GM23338 (cell line): ENCODE measurements at regions not wholly inside any gene's neighbourhood (a gene's known extent, or its start where the extent isn't known, plus 50 kb on each side); places are given as distances from the start of the nearest gene placed in this dataset.

Experiments
- EZH2 ChIP-seq: fragments of 200-600 bp; sonication (generic); IDR thresholded peaks from one replicate; pipeline ENCODE4 v1.8.0; 2017; ENCODE audit warnings: antibody characterized with exemption, mild to moderate bottlenecking, low read depth; ENCODE audit not compliant: unreplicated experiment
- EZH2phosphoT487 ChIP-seq: fragments of 200-600 bp; sonication (generic); IDR thresholded peaks from one replicate; pipeline ENCODE4 v1.8.1; 2018; ENCODE audit warnings: antibody characterized with exemption; ENCODE audit not compliant: unreplicated experiment
- JUNB ChIP-seq: IDR thresholded peaks from one replicate; pipeline ENCODE4 v1.6.1; 2016; ENCODE audit warnings: antibody characterized with exemption; ENCODE audit not compliant: unreplicated experiment
- POLR2AphosphoS5 ChIP-seq: IDR thresholded peaks from 2 replicates; pipeline ENCODE4 v1.6.1; 2016; ENCODE audit warnings: antibody characterized with exemption, low read depth
- STAT1 ChIP-seq: IDR thresholded peaks from one replicate; pipeline ENCODE4 v1.6.1; 2016; ENCODE audit warnings: antibody characterized with exemption; ENCODE audit not compliant: unreplicated experiment
- ZNF114 ChIP-seq: fragments of 250-450 bp; sonication (Bioruptor Pico); IDR thresholded peaks from 2 replicates; pipeline ENCODE4 v1.5.0; 2020; ENCODE audit warnings: mild to moderate bottlenecking, moderate library complexity
- ZNF331 ChIP-seq: fragments of 250-450 bp; sonication (Bioruptor Pico); IDR thresholded peaks from 2 replicates; pipeline ENCODE4 v1.5.0; 2020; ENCODE audit warnings: low read depth, mild to moderate bottlenecking, moderate library complexity
- TF ChIP-seq, protein P1 (sequence below), 2 experiments: fragments of 200-600 bp in 1 of 2; sonication (generic) in 1 of 2; conservative IDR thresholded peaks; 2 replicates each; pipeline versions ENCODE4 v1.5.1 to v1.6.1; 2016 to 2017; ENCODE audit warnings: antibody characterized with exemption in 2 of 2, low read depth in 2 of 2, mild to moderate bottlenecking in 2 of 2, moderate library complexity in 1 of 2
- TF ChIP-seq, protein P2 (sequence below): IDR thresholded peaks from one replicate; pipeline ENCODE4 v1.6.1; 2018; ENCODE audit warnings: antibody characterized with exemption; ENCODE audit not compliant: unreplicated experiment

DNA sequence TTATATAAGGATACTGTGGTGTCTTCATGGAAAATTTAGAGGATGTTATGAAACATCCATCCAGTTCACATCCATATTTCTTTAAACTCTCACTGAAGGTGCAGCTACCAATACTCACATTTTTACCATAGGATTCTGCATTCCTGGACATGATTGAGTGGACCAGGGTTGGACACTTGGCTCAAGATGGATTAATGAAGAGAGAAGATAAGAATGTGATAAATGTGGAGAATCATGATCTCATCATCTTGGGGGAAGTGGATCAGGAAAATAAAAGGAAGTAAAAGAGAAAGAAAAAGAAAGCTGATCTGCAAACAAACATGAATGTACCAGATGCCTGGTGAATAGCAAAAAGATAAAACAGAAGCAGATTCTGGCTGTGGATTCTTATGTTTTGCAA, 175.4 kb downstream of the NPFFR2 start:
- TF ChIP-seq POLR2AphosphoS5 (no peak), EZH2phosphoT487 (no peak), EZH2 (no peak), ZNF114 (no peak), ZNF331 (CRISPR knock-in tag) (no peak), JUNB (no peak), STAT1 (no peak)
- TF ChIP-seq, protein P1, sequence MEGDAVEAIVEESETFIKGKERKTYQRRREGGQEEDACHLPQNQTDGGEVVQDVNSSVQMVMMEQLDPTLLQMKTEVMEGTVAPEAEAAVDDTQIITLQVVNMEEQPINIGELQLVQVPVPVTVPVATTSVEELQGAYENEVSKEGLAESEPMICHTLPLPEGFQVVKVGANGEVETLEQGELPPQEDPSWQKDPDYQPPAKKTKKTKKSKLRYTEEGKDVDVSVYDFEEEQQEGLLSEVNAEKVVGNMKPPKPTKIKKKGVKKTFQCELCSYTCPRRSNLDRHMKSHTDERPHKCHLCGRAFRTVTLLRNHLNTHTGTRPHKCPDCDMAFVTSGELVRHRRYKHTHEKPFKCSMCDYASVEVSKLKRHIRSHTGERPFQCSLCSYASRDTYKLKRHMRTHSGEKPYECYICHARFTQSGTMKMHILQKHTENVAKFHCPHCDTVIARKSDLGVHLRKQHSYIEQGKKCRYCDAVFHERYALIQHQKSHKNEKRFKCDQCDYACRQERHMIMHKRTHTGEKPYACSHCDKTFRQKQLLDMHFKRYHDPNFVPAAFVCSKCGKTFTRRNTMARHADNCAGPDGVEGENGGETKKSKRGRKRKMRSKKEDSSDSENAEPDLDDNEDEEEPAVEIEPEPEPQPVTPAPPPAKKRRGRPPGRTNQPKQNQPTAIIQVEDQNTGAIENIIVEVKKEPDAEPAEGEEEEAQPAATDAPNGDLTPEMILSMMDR (conservative IDR thresholded peaks at IDR 0.05; ENCODE audit: low read depth in 2 of 2): no peak
- TF ChIP-seq, protein P2, sequence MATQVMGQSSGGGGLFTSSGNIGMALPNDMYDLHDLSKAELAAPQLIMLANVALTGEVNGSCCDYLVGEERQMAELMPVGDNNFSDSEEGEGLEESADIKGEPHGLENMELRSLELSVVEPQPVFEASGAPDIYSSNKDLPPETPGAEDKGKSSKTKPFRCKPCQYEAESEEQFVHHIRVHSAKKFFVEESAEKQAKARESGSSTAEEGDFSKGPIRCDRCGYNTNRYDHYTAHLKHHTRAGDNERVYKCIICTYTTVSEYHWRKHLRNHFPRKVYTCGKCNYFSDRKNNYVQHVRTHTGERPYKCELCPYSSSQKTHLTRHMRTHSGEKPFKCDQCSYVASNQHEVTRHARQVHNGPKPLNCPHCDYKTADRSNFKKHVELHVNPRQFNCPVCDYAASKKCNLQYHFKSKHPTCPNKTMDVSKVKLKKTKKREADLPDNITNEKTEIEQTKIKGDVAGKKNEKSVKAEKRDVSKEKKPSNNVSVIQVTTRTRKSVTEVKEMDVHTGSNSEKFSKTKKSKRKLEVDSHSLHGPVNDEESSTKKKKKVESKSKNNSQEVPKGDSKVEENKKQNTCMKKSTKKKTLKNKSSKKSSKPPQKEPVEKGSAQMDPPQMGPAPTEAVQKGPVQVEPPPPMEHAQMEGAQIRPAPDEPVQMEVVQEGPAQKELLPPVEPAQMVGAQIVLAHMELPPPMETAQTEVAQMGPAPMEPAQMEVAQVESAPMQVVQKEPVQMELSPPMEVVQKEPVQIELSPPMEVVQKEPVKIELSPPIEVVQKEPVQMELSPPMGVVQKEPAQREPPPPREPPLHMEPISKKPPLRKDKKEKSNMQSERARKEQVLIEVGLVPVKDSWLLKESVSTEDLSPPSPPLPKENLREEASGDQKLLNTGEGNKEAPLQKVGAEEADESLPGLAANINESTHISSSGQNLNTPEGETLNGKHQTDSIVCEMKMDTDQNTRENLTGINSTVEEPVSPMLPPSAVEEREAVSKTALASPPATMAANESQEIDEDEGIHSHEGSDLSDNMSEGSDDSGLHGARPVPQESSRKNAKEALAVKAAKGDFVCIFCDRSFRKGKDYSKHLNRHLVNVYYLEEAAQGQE: no peak
